Activated CD4-positive, alpha-beta T cell treated with anti-CD3 and anti-CD28 coated beads, Interleukin-2, amount 10 ng/mL, durations not matched to agents 24 days and 14 days (primary cell): ENCODE measurements at regions not wholly inside any gene's neighbourhood (a gene's known extent, or its start where the extent isn't known, plus 50 kb on each side); places are given as distances from the start of the nearest gene placed in this dataset.

Experiments used
- DNase-seq: peaks from one replicate; pipeline ENCODE4 v3.0.0; 2022
- H3K27ac Mint-ChIP-seq: one replicate; pipeline ENCODE4 v1.8.0; 2022; ENCODE audit warnings: mild to moderate bottlenecking, mixed read lengths
- H3K27me3 Mint-ChIP-seq: one replicate; pipeline ENCODE4 v1.8.0; 2022; ENCODE audit warnings: mixed read lengths
- H3K36me3 Mint-ChIP-seq: one replicate; pipeline ENCODE4 v1.8.0; 2022; ENCODE audit warnings: low read depth, mild to moderate bottlenecking, mixed read lengths
- H3K4me1 Mint-ChIP-seq: one replicate; pipeline ENCODE4 v1.8.0; 2021; ENCODE audit warnings: mixed read lengths
- H3K4me3 Mint-ChIP-seq: one replicate; pipeline ENCODE4 v1.8.0; 2022; ENCODE audit warnings: mild to moderate bottlenecking, moderate library complexity, mixed read lengths
- H3K9me3 Mint-ChIP-seq: one replicate; pipeline ENCODE4 v1.8.0; 2021; ENCODE audit warnings: mixed read lengths
- intact Hi-C: fragments of 100-400 bp; cut with micrococcal nuclease; formaldehyde crosslinking; loops from one replicate; pipeline ENCODE4 v1.15.1; 2023

GRCh38 chr1:195153107-195153506 lies 1455.1 kb downstream of the KCNT2 start:
- no peaks in the 10 kb centered on the region for H3K4me1 Mint-ChIP-seq
- H3K27ac Mint-ChIP-seq, result no peak overlapping the region
- H3K4me3 Mint-ChIP-seq, result no peak overlapping the region
- no peaks in the 10 kb centered on the region for H3K27me3 Mint-ChIP-seq
- intact Hi-C loops, result no loop called here
- H3K36me3 Mint-ChIP-seq, result no peaks in the 10 kb centered on the region
- DNase-seq, result no peak
- no peaks in the 10 kb centered on the region for H3K9me3 Mint-ChIP-seq

GRCh38 chr1:195150768-195151167 lies 1457.5 kb downstream of the KCNT2 start:
- intact Hi-C loops, result no loop called here
- no peak for DNase-seq
- Mint-ChIP-seq H3K4me1 (no peaks in the 10 kb centered on the region), H3K4me3 (no peak overlapping the region), H3K36me3 (no peaks in the 10 kb centered on the region), H3K27ac (no peak overlapping the region), H3K9me3 (no peaks in the 10 kb centered on the region), H3K27me3 (no peaks in the 10 kb centered on the region)

- H3K27ac Mint-ChIP-seq, result no peak overlapping the region
- no peak for DNase-seq
- H3K9me3 Mint-ChIP-seq, result peaks cover 19% of the 10 kb centered on the region
- no peaks in the 10 kb centered on the region for H3K4me1 Mint-ChIP-seq
- no peaks in the 10 kb centered on the region for H3K27me3 Mint-ChIP-seq
- H3K4me3 Mint-ChIP-seq, result no peak overlapping the region
- no peaks in the 10 kb centered on the region for H3K36me3 Mint-ChIP-seq
- intact Hi-C loops, result no loop called here
These were observed 1466.9 kb downstream of the KCNT2 start for GRCh38 chr1:195141294-195141693.

- Mint-ChIP-seq H3K27ac (no peak overlapping the region), H3K27me3 (no peaks in the 10 kb centered on the region), H3K9me3 (no peaks in the 10 kb centered on the region), H3K4me1 (no peaks in the 10 kb centered on the region), H3K36me3 (no peaks in the 10 kb centered on the region), H3K4me3 (no peak overlapping the region)
- intact Hi-C loops, result no loop called here
- DNase-seq, result no peak
These were observed 1477.6 kb downstream of the KCNT2 start for GRCh38 chr1:195130598-195130997.

- no peak for DNase-seq
- no peak overlapping the region for H3K27ac Mint-ChIP-seq
- H3K4me1 Mint-ChIP-seq, result no peaks in the 10 kb centered on the region
- H3K36me3 Mint-ChIP-seq, result no peaks in the 10 kb centered on the region
- intact Hi-C loops, result no loop called here
- H3K9me3 Mint-ChIP-seq, result no peaks in the 10 kb centered on the region
- H3K4me3 Mint-ChIP-seq, result no peak overlapping the region
- no peaks in the 10 kb centered on the region for H3K27me3 Mint-ChIP-seq
These were observed 1485.7 kb downstream of the KCNT2 start for GRCh38 chr1:195122497-195122896.

GRCh38 chr1:195113471-195113870 lies 1494.8 kb downstream of the KCNT2 start:
- H3K9me3 Mint-ChIP-seq, result no peaks in the 10 kb centered on the region
- H3K4me3 Mint-ChIP-seq, result no peak overlapping the region
- H3K27me3 Mint-ChIP-seq, result no peaks in the 10 kb centered on the region
- intact Hi-C loops, result no loop called here
- DNase-seq, result no peak
- no peaks in the 10 kb centered on the region for H3K36me3 Mint-ChIP-seq
- no peaks in the 10 kb centered on the region for H3K4me1 Mint-ChIP-seq
- no peak overlapping the region for H3K27ac Mint-ChIP-seq

GRCh38 chr1:195105773-195106172 lies 1502.5 kb downstream of the KCNT2 start:
- Mint-ChIP-seq H3K27me3 (no peaks in the 10 kb centered on the region), H3K4me1 (no peaks in the 10 kb centered on the region), H3K9me3 (no peaks in the 10 kb centered on the region), H3K4me3 (no peak overlapping the region), H3K36me3 (no peaks in the 10 kb centered on the region), H3K27ac (no peak overlapping the region)
- DNase-seq, result no peak
- intact Hi-C loops, result no loop called here

GRCh38 chr1:195105281-195105680 lies 1503.0 kb downstream of the KCNT2 start:
- DNase-seq, result no peak
- no peak overlapping the region for H3K27ac Mint-ChIP-seq
- no peaks in the 10 kb centered on the region for H3K27me3 Mint-ChIP-seq
- no peak overlapping the region for H3K4me3 Mint-ChIP-seq
- intact Hi-C loops, result no loop called here
- no peaks in the 10 kb centered on the region for H3K4me1 Mint-ChIP-seq
- H3K9me3 Mint-ChIP-seq, result no peaks in the 10 kb centered on the region
- H3K36me3 Mint-ChIP-seq, result no peaks in the 10 kb centered on the region

GRCh38 chr1:195097316-195097715 lies 1510.9 kb downstream of the KCNT2 start:
- H3K36me3 Mint-ChIP-seq, result no peaks in the 10 kb centered on the region
- H3K4me1 Mint-ChIP-seq, result no peaks in the 10 kb centered on the region
- H3K9me3 Mint-ChIP-seq, result no peaks in the 10 kb centered on the region
- intact Hi-C loops, result no loop called here
- DNase-seq, result no peak
- no peak overlapping the region for H3K4me3 Mint-ChIP-seq
- H3K27ac Mint-ChIP-seq, result no peak overlapping the region
- no peaks in the 10 kb centered on the region for H3K27me3 Mint-ChIP-seq

GRCh38 chr1:195096051-195096521 lies 1512.2 kb downstream of the KCNT2 start:
- no peak overlapping the region for H3K27ac Mint-ChIP-seq

GRCh38 chr1:195085196-195085595 lies 1523.0 kb downstream of the KCNT2 start:
- no peak for DNase-seq
- intact Hi-C loops, result no loop called here
- H3K4me3 Mint-ChIP-seq, result no peak overlapping the region
- H3K4me1 Mint-ChIP-seq, result no peaks in the 10 kb centered on the region
- no peaks in the 10 kb centered on the region for H3K9me3 Mint-ChIP-seq
- H3K27ac Mint-ChIP-seq, result no peak overlapping the region
- no peaks in the 10 kb centered on the region for H3K27me3 Mint-ChIP-seq
- H3K36me3 Mint-ChIP-seq, result no peaks in the 10 kb centered on the region

More at GRCh38 chr1:195096051-195096521, 1512.2 kb downstream of the KCNT2 start:
- Mint-ChIP-seq H3K36me3 (no peaks in the 10 kb centered on the region), H3K27me3 (no peaks in the 10 kb centered on the region), H3K4me3 (no peak overlapping the region), H3K9me3 (no peaks in the 10 kb centered on the region), H3K4me1 (no peaks in the 10 kb centered on the region)
- DNase-seq, result no peak
- intact Hi-C loops, result no loop called here

GRCh38 chr1:195082183-195082582 lies 1526.1 kb downstream of the KCNT2 start:
- no peaks in the 10 kb centered on the region for H3K9me3 Mint-ChIP-seq
- H3K27ac Mint-ChIP-seq, result no peak overlapping the region
- intact Hi-C loops, result no loop called here
- no peaks in the 10 kb centered on the region for H3K36me3 Mint-ChIP-seq
- no peak for DNase-seq
- H3K4me1 Mint-ChIP-seq, result no peaks in the 10 kb centered on the region
- H3K27me3 Mint-ChIP-seq, result no peaks in the 10 kb centered on the region
- no peak overlapping the region for H3K4me3 Mint-ChIP-seq

- no peaks in the 10 kb centered on the region for H3K4me1 Mint-ChIP-seq
- no peak for DNase-seq
- no peaks in the 10 kb centered on the region for H3K27me3 Mint-ChIP-seq
- no peaks in the 10 kb centered on the region for H3K9me3 Mint-ChIP-seq
- intact Hi-C loops, result no loop called here
- no peaks in the 10 kb centered on the region for H3K36me3 Mint-ChIP-seq
- no peak overlapping the region for H3K4me3 Mint-ChIP-seq
- H3K27ac Mint-ChIP-seq, result no peak overlapping the region
These were observed 1531.6 kb downstream of the KCNT2 start for GRCh38 chr1:195076682-195077081.

- Mint-ChIP-seq H3K4me1 (no peaks in the 10 kb centered on the region), H3K36me3 (no peaks in the 10 kb centered on the region)
These were observed 1532.3 kb downstream of the KCNT2 start for GRCh38 chr1:195075973-195076372.

GRCh38 chr1:195071461-195071860 lies 1536.8 kb downstream of the KCNT2 start:
- Mint-ChIP-seq H3K9me3 (no peaks in the 10 kb centered on the region), H3K4me3 (no peak overlapping the region), H3K27ac (no peak overlapping the region), H3K4me1 (no peaks in the 10 kb centered on the region), H3K36me3 (no peaks in the 10 kb centered on the region), H3K27me3 (no peaks in the 10 kb centered on the region)
- no peak for DNase-seq
- intact Hi-C loops, result no loop called here

More at GRCh38 chr1:195075973-195076372, 1532.3 kb downstream of the KCNT2 start:
- DNase-seq, result no peak
- intact Hi-C loops, result no loop called here
- no peak overlapping the region for H3K27ac Mint-ChIP-seq
- H3K4me3 Mint-ChIP-seq, result no peak overlapping the region
- no peaks in the 10 kb centered on the region for H3K27me3 Mint-ChIP-seq
- H3K9me3 Mint-ChIP-seq, result no peaks in the 10 kb centered on the region
